Skeletal muscle satellite cell (primary cell): ENCODE measurements at regions not wholly inside any gene's neighbourhood (a gene's known extent, or its start where the extent isn't known, plus 50 kb on each side); places are given as distances from the start of the nearest gene placed in this dataset.

Experiments
- H3K27me3 ChIP-seq: 2 replicates; pipeline ENCODE4 v1.7.0; 2013; ENCODE audit warnings: low read length; ENCODE audit not compliant: control insufficient read depth, insufficient read depth
- H3K36me3 ChIP-seq: 2 replicates; pipeline ENCODE4 v1.7.0; 2013; ENCODE audit warnings: mild to moderate bottlenecking, control low read depth, low read length; ENCODE audit not compliant: insufficient read depth
- H3K4me1 ChIP-seq: 2 replicates; pipeline ENCODE4 v1.7.0; 2013; ENCODE audit warnings: low read length; ENCODE audit not compliant: control insufficient read depth, insufficient read depth
- H3K4me2 ChIP-seq: 2 replicates; pipeline ENCODE4 v1.7.0; 2013; ENCODE audit warnings: mild to moderate bottlenecking, low read length
- H3K4me3 ChIP-seq: 2 replicates; pipeline ENCODE4 v1.7.0; 2013; ENCODE audit warnings: low read length
- H3K9ac ChIP-seq: 2 replicates; pipeline ENCODE4 v1.7.0; 2013; ENCODE audit warnings: mild to moderate bottlenecking, low read depth, low read length, moderate library complexity
- H3K9me3 ChIP-seq: replicated peaks from 2 replicates; pipeline ENCODE4 v1.7.0; 2013; ENCODE audit warnings: mild to moderate bottlenecking, control low read depth, low read length

- H3K4me1 ChIP-seq = peaks cover 16% of the 10 kb centered on the region
- H3K27me3 ChIP-seq = peaks cover 51% of the 10 kb centered on the region
- no peaks in the 10 kb centered on the region for H3K36me3 ChIP-seq
- H3K4me3 ChIP-seq = no peak overlapping the region
- H3K9me3 ChIP-seq = no peaks in the 10 kb centered on the region
- H3K4me2 ChIP-seq = no peak overlapping the region
- H3K9ac ChIP-seq = no peak overlapping the region
Observed at GRCh38 chr6:165984729-165985275, 182.8 kb downstream of the TBXT start.

- Histone ChIP-seq H3K9me3 (no peaks in the 10 kb centered on the region), H3K9ac (no peak overlapping the region), H3K4me1 (peaks cover 11% of the 10 kb centered on the region), H3K4me3 (no peak overlapping the region), H3K4me2 (no peak overlapping the region), H3K36me3 (no peaks in the 10 kb centered on the region), H3K27me3 (peaks cover 37% of the 10 kb centered on the region)
Observed at GRCh38 chr6:165983112-165984072, 184.3 kb downstream of the TBXT start.

- Histone ChIP-seq H3K9me3 (no peaks in the 10 kb centered on the region), H3K36me3 (no peaks in the 10 kb centered on the region), H3K4me2 (no peak overlapping the region), H3K27me3 (peaks cover 6% of the 10 kb centered on the region), H3K9ac (no peak overlapping the region), H3K4me3 (no peak overlapping the region), H3K4me1 (no peaks in the 10 kb centered on the region)
Observed at GRCh38 chr6:165978476-165978875, 189.2 kb downstream of the TBXT start.

- no peak overlapping the region for H3K4me2 ChIP-seq
- peaks cover 6% of the 10 kb centered on the region for H3K27me3 ChIP-seq
- no peak overlapping the region for H3K4me3 ChIP-seq
- H3K36me3 ChIP-seq = no peaks in the 10 kb centered on the region
- no peaks in the 10 kb centered on the region for H3K9me3 ChIP-seq
- H3K9ac ChIP-seq = no peak overlapping the region
- no peaks in the 10 kb centered on the region for H3K4me1 ChIP-seq
Observed at GRCh38 chr6:165976684-165977083, 191.0 kb downstream of the TBXT start.

- Histone ChIP-seq H3K4me1 (no peaks in the 10 kb centered on the region), H3K4me2 (no peak overlapping the region), H3K9ac (no peak overlapping the region), H3K27me3 (no peaks in the 10 kb centered on the region), H3K4me3 (no peak overlapping the region), H3K9me3 (no peaks in the 10 kb centered on the region), H3K36me3 (no peaks in the 10 kb centered on the region)
Observed at GRCh38 chr6:165974817-165975216, 192.8 kb downstream of the TBXT start.

GRCh38 chr6:165973473-165973872 is 194.2 kb downstream of the TBXT start:
- no peak overlapping the region for H3K9ac ChIP-seq
- H3K9me3 ChIP-seq = no peaks in the 10 kb centered on the region
- H3K36me3 ChIP-seq = no peaks in the 10 kb centered on the region
- H3K4me2 ChIP-seq = no peak overlapping the region
- H3K4me1 ChIP-seq = no peaks in the 10 kb centered on the region
- H3K27me3 ChIP-seq = no peaks in the 10 kb centered on the region
- no peak overlapping the region for H3K4me3 ChIP-seq

GRCh38 chr6:165972139-165972802 is 195.4 kb downstream of the TBXT start:
- Histone ChIP-seq H3K9ac (no peak overlapping the region), H3K4me1 (no peaks in the 10 kb centered on the region), H3K36me3 (no peaks in the 10 kb centered on the region), H3K27me3 (no peaks in the 10 kb centered on the region), H3K4me2 (no peak overlapping the region), H3K9me3 (no peaks in the 10 kb centered on the region), H3K4me3 (no peak overlapping the region)

GRCh38 chr6:165971202-165971601 is 196.4 kb downstream of the TBXT start:
- Histone ChIP-seq H3K4me3 (no peak overlapping the region), H3K9ac (no peak overlapping the region), H3K4me2 (no peak overlapping the region), H3K9me3 (no peaks in the 10 kb centered on the region), H3K36me3 (no peaks in the 10 kb centered on the region), H3K4me1 (no peaks in the 10 kb centered on the region), H3K27me3 (no peaks in the 10 kb centered on the region)

- no peak overlapping the region for H3K9ac ChIP-seq
- H3K4me3 ChIP-seq = no peak overlapping the region
- no peaks in the 10 kb centered on the region for H3K9me3 ChIP-seq
- no peak overlapping the region for H3K4me2 ChIP-seq
- H3K4me1 ChIP-seq = no peaks in the 10 kb centered on the region
- H3K27me3 ChIP-seq = no peaks in the 10 kb centered on the region
- H3K36me3 ChIP-seq = no peaks in the 10 kb centered on the region
Observed at GRCh38 chr6:165970001-165970400, 197.7 kb downstream of the TBXT start.

GRCh38 chr6:165969184-165969583 is 198.5 kb downstream of the TBXT start:
- Histone ChIP-seq H3K27me3 (no peaks in the 10 kb centered on the region), H3K4me2 (no peak overlapping the region), H3K9me3 (no peaks in the 10 kb centered on the region), H3K4me1 (no peaks in the 10 kb centered on the region), H3K9ac (no peak overlapping the region), H3K4me3 (no peak overlapping the region), H3K36me3 (no peaks in the 10 kb centered on the region)

GRCh38 chr6:165968408-165968807 is 199.2 kb downstream of the TBXT start:
- Histone ChIP-seq H3K9ac (no peak overlapping the region), H3K4me1 (no peaks in the 10 kb centered on the region), H3K27me3 (no peaks in the 10 kb centered on the region), H3K9me3 (no peaks in the 10 kb centered on the region), H3K4me3 (no peak overlapping the region), H3K4me2 (no peak overlapping the region), H3K36me3 (no peaks in the 10 kb centered on the region)
